Uterus (tissue), 3 donors: ENCODE measurements at regions not wholly inside any gene's neighbourhood (a gene's known extent, or its start where the extent isn't known, plus 50 kb on each side); places are given as distances from the start of the nearest gene placed in this dataset.

Experiments used
- DNase-seq, 2 donors: peaks; one replicate each; pipeline ENCODE4 v3.0.0-alpha.2; 2019 to 2020
- H3K27ac ChIP-seq, 2 donors: fragments of 200-600 bp; sonication (generic); 1 replicate in 1 of 2; 2 replicates in 1 of 2; pipeline ENCODE4 v1.5.1; 2016 to 2018
- H3K27me3 ChIP-seq, 2 donors: fragments of 200-600 bp; sonication (generic); one replicate each; pipeline ENCODE4 v1.5.1; 2018 to 2019; ENCODE audit warnings: control low read depth in 1 of 2
- H3K36me3 ChIP-seq, 2 donors: fragments of 200-600 bp; sonication (generic); one replicate each; pipeline ENCODE4 v1.5.1; 2019; ENCODE audit warnings: control low read depth in 1 of 2
- H3K4me1 ChIP-seq, 2 donors: fragments of 200-600 bp; sonication (generic); one replicate each; pipeline ENCODE4 v1.5.1; 2018 to 2019; ENCODE audit warnings: control low read depth in 1 of 2
- H3K4me3 ChIP-seq, 2 donors: fragments of 200-600 bp; sonication (generic); 1 replicate in 1 of 2; 2 replicates in 1 of 2; pipeline ENCODE4 v1.5.1; 2018 to 2019; ENCODE audit warnings: mild to moderate bottlenecking in 1 of 2
- H3K9me3 ChIP-seq, 2 donors: fragments of 200-600 bp; sonication (generic); one replicate each; pipeline ENCODE4 v1.5.1; 2019; ENCODE audit warnings: control low read depth in 1 of 2
- POLR2A ChIP-seq, 2 donors: fragments of 450-650 bp; IDR thresholded peaks; one replicate each; pipeline ENCODE4 v1.6.1; 2016; ENCODE audit warnings: antibody characterized with exemption in 2 of 2, mild to moderate bottlenecking in 1 of 2, moderate library complexity in 1 of 2
- intact Hi-C: fragments of 100-400 bp; cut with DNase I; formaldehyde crosslinking; loops from one replicate; pipeline ENCODE4 v1.15.1; 2023; ENCODE audit warnings: low total_unique reads
- TF ChIP-seq, protein P1 (sequence below), 4 experiments: fragments of 200-600 bp in 2 of 4; fragments of 450-650 bp in 2 of 4; sonication (generic) in 2 of 4; IDR thresholded peaks; one replicate each; pipeline ENCODE4 v1.5.1; 2016 to 2019; ENCODE audit warnings: antibody characterized with exemption in 4 of 4, mild to moderate bottlenecking in 2 of 4, moderate library complexity in 1 of 4
- donor health status: DM: yes; HTN: yes; CAD: no.

DNA sequence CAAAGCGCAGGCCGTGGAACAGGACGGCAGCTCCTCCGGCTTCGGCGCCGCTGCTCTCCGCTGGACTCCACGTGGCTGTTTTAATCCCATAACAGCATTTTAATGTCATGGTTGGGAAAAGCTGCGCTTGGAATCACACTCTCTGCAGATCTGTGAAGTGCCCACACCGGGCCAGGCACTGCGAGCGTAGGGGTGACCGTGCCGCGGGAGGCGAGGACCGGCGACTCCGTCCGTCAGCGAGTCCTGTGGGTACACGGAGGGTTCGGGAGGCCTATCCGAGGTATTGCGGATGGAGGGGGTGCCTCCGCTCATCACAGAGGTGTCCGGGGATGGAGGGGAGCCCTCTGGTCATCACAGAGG is 198.0 kb upstream of the SALL3 start:
- H3K9me3 ChIP-seq = no peaks in the 10 kb centered on the region
- H3K27me3 ChIP-seq = no peaks in the 10 kb centered on the region
- no peaks in the 10 kb centered on the region for H3K36me3 ChIP-seq
- no peaks in the 10 kb centered on the region for H3K4me1 ChIP-seq
- H3K4me3 ChIP-seq = no peak overlapping the region
- no peak overlapping the region for H3K27ac ChIP-seq
- TF ChIP-seq POLR2A (IDR thresholded peaks at IDR 0.05) = no peak
- intact Hi-C loops = no loop called here
- DNase-seq = no peak

DNA sequence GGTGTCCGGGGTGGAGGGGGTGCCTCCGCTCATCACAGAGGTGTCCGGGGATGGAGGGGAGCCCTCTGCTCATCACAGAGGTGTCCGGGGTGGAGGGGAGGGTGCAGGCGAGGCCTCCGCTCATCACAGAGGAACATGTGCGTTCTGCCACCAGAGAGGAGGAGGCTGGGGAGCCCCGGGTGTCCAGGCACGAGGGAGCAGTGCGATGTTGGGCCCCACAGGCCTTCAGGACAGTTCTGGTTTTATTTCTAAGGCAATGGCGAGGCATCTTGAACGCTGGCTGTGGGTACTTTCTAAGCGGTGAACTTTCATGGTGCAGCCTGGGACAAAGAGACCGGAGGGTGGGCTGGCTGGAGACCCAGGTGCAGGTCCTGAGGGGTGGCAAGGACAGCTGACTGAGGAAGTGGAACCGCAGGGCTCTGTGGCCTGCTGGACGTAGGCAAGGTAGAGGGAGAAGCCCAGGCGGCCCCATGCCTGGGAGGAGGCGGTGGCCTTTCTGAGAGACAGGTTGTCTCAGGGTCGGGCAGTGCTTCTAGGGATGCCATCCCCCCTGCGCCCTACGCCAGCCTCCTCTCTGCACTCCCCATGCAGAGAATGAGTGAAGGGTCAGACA is 196.6 kb upstream of the SALL3 start:
- intact Hi-C loops = no loop called here
- Histone ChIP-seq H3K36me3 (no peaks in the 10 kb centered on the region), H3K27me3 (no peaks in the 10 kb centered on the region), H3K4me1 (no peaks in the 10 kb centered on the region), H3K4me3 (no peak overlapping the region), H3K9me3 (no peaks in the 10 kb centered on the region), H3K27ac (no peak overlapping the region)
- TF ChIP-seq POLR2A (IDR thresholded peaks at IDR 0.05) = no peak
- TF ChIP-seq, protein P1, sequence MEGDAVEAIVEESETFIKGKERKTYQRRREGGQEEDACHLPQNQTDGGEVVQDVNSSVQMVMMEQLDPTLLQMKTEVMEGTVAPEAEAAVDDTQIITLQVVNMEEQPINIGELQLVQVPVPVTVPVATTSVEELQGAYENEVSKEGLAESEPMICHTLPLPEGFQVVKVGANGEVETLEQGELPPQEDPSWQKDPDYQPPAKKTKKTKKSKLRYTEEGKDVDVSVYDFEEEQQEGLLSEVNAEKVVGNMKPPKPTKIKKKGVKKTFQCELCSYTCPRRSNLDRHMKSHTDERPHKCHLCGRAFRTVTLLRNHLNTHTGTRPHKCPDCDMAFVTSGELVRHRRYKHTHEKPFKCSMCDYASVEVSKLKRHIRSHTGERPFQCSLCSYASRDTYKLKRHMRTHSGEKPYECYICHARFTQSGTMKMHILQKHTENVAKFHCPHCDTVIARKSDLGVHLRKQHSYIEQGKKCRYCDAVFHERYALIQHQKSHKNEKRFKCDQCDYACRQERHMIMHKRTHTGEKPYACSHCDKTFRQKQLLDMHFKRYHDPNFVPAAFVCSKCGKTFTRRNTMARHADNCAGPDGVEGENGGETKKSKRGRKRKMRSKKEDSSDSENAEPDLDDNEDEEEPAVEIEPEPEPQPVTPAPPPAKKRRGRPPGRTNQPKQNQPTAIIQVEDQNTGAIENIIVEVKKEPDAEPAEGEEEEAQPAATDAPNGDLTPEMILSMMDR (IDR thresholded peaks at IDR 0.05) = no peak
- no peak for DNase-seq

DNA sequence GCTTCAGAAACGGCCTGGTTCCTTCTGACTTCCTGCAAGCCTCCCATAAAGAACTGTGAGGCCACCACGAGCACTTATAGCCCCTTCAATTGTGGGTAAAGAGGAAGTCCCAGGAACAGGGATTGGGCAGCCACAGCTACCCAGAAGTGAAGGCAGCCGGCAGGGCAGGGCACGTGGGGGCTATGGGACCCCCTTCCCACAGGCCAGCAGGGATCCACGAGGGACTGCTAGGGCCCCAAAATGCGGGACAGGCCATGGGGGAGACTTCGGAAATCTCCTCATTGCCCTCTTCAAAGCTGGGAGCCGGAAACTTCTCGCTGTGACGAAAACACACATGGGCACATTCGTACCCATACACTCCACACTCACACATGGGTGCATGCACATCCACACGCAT is 196.1 kb upstream of the SALL3 start:
- no peak for DNase-seq
- H3K36me3 ChIP-seq = no peaks in the 10 kb centered on the region
- TF ChIP-seq, protein P1 (IDR thresholded peaks at IDR 0.05) = no peak
- no peak for TF ChIP-seq POLR2A (IDR thresholded peaks at IDR 0.05)

DNA sequence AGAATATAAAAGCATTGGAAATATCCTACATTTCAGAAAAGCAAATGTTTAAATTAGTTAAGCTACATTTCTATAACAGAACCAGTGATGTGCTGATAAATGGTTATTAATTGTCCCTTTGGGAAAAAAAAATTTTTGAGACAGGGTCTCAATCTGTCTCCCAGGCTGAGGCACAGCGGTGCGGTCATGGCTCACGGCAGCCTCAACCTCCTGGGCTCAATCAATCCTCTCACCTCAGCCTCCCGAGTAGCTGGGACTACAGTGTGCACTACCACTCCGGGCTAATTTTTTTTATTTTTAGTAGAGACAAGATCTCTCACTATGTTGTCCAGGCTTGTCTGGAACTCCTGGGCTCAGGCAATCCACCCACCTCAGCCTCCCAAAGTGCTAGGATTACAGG is 194.8 kb upstream of the SALL3 start:
- TF ChIP-seq POLR2A (IDR thresholded peaks at IDR 0.05) = no peak
- TF ChIP-seq, protein P1 (IDR thresholded peaks at IDR 0.05) = no peak
- intact Hi-C loops = no loop called here
- Histone ChIP-seq H3K4me3 (no peak overlapping the region), H3K9me3 (no peaks in the 10 kb centered on the region), H3K4me1 (no peaks in the 10 kb centered on the region), H3K36me3 (no peaks in the 10 kb centered on the region), H3K27ac (no peak overlapping the region), H3K27me3 (no peaks in the 10 kb centered on the region)
- DNase-seq = no peak

More for the DNA sequence above, 196.1 kb upstream of the SALL3 start:
- intact Hi-C loops = no loop called here
- Histone ChIP-seq H3K27ac (no peak overlapping the region), H3K4me1 (no peaks in the 10 kb centered on the region), H3K9me3 (no peaks in the 10 kb centered on the region), H3K27me3 (no peaks in the 10 kb centered on the region), H3K4me3 (no peak overlapping the region)

DNA sequence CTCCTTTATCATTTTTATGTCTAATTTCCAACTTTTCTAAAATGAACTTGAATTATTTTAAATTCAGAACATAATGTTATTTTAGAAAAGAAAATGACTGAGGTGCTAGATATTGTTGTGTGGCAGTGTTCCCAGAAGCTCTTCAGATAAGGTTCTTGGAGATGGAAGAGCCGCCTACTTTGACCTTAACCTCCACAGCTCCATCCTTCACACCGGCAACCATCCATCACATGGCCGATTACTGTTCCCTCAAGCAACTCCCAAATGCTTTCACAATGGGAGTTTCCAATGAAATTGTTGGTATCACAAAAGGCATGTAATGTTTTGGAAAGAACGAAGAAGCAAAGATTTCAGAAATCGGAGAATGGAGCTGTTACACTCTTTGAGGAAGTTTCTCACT is 193.9 kb upstream of the SALL3 start:
- H3K4me3 ChIP-seq = no peak overlapping the region
- no peak for DNase-seq
- no peak overlapping the region for H3K27ac ChIP-seq
- no peak for TF ChIP-seq POLR2A (IDR thresholded peaks at IDR 0.05)
- TF ChIP-seq, protein P1 (IDR thresholded peaks at IDR 0.05) = no peak
- no peaks in the 10 kb centered on the region for H3K9me3 ChIP-seq
- intact Hi-C loops = no loop called here
- no peaks in the 10 kb centered on the region for H3K36me3 ChIP-seq
- no peaks in the 10 kb centered on the region for H3K27me3 ChIP-seq
- no peaks in the 10 kb centered on the region for H3K4me1 ChIP-seq

DNA sequence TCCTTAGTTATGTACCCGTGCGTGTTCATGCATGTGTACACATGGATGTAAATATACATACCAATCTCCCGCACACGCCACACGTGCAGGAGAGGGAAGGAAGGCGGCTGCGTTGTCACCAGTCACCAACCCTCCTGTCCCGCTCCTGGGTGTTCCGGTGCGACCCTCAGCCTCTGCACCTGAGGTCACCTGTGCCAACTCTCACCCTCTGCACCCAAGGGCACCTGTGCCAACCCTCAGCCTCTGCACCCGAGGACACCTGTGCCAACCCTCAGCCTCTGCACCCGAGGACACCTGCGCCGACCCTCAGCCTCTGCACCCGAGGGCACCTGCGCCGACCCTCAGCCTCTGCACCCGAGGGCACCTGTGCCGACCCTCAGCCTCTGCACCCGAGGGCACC is 192.8 kb upstream of the SALL3 start:
- H3K9me3 ChIP-seq = no peaks in the 10 kb centered on the region
- no peaks in the 10 kb centered on the region for H3K36me3 ChIP-seq
- intact Hi-C loops = no loop called here
- no peaks in the 10 kb centered on the region for H3K4me1 ChIP-seq
- DNase-seq = no peak
- H3K27ac ChIP-seq = no peak overlapping the region
- no peak for TF ChIP-seq POLR2A (IDR thresholded peaks at IDR 0.05)
- TF ChIP-seq, protein P1 (IDR thresholded peaks at IDR 0.05) = no peak
- H3K4me3 ChIP-seq = no peak overlapping the region
- H3K27me3 ChIP-seq = no peaks in the 10 kb centered on the region
